Neural cell (in vitro differentiated cells): ENCODE measurements at regions not wholly inside any gene's neighbourhood (a gene's known extent, or its start where the extent isn't known, plus 50 kb on each side); places are given as distances from the start of the nearest gene placed in this dataset.
"Not testable (repeated sequence)": the region's sequence is repeated elsewhere in the genome, so short reads cannot be mapped to it uniquely, and the experiment has no call there.

Experiments used
- H2AFZ ChIP-seq: fragments of 200-600, 300-800 bp; sonication (generic), shearing (Covaris generic); 2 replicates; pipeline ENCODE4 v1.6.0; 2014; ENCODE audit warnings: low read depth, mild to moderate bottlenecking, antibody characterized with exemption, low read length, moderate library complexity
- H3F3A ChIP-seq: fragments of 200-600 bp; shearing (Covaris generic); 2 replicates; pipeline ENCODE4 v1.6.1; 2016; ENCODE audit warnings: mild to moderate bottlenecking, moderate library complexity, mixed read lengths, antibody characterized with exemption, low read length; ENCODE audit not compliant: insufficient read depth, poor library complexity, severe bottlenecking
- H3K27ac ChIP-seq: fragments of 200-600, 300-800 bp; sonication (generic), shearing (Covaris generic); 2 replicates; pipeline ENCODE4 v1.5.1; 2014; ENCODE audit warnings: mild to moderate bottlenecking, low read length, moderate library complexity
- H3K27me3 ChIP-seq: fragments of 300-800, 200-600 bp; sonication (generic), shearing (Covaris generic); 2 replicates; pipeline ENCODE4 v1.6.0; 2014; ENCODE audit warnings: mild to moderate bottlenecking, low read depth, low read length, moderate library complexity; ENCODE audit not compliant: insufficient read depth
- H3K36me3 ChIP-seq: fragments of 300-800, 200-600 bp; sonication (generic), shearing (Covaris generic); 2 replicates; pipeline ENCODE4 v1.5.1; 2014; ENCODE audit warnings: mild to moderate bottlenecking, antibody characterized with exemption, low read length, moderate library complexity; ENCODE audit not compliant: insufficient read depth
- H3K4me2 ChIP-seq: fragments of 300-800, 200-600 bp; sonication (generic), shearing (Covaris generic); 2 replicates; pipeline ENCODE4 v1.6.0; 2014; ENCODE audit warnings: mild to moderate bottlenecking, low read length
- H3K4me3 ChIP-seq: fragments of 300-800, 200-600 bp; sonication (generic), shearing (Covaris generic); 2 replicates; pipeline ENCODE4 v1.5.1; 2014; ENCODE audit warnings: mild to moderate bottlenecking, low read length, moderate library complexity
- H3K79me2 ChIP-seq: fragments of 200-600 bp; shearing (Covaris generic); replicated peaks from 2 replicates; pipeline ENCODE4 v1.6.0; 2014; ENCODE audit warnings: mild to moderate bottlenecking, low read length, moderate library complexity; ENCODE audit not compliant: insufficient read depth
- H3K9ac ChIP-seq: fragments of 300-800, 200-600 bp; sonication (generic), shearing (Covaris generic); 2 replicates; pipeline ENCODE4 v1.6.1; 2016; ENCODE audit warnings: mild to moderate bottlenecking, low read length, mixed read lengths
- H3K9me2 ChIP-seq: fragments of 200-600 bp; shearing (Covaris generic); 2 replicates; pipeline ENCODE4 v1.6.1; 2016; ENCODE audit warnings: mild to moderate bottlenecking, low read length, mixed read lengths; ENCODE audit not compliant: insufficient read depth
- H3K9me3 ChIP-seq: fragments of 200-600, 300-800 bp; sonication (generic), shearing (Covaris generic); 2 replicates; pipeline ENCODE4 v1.6.1; 2016; ENCODE audit warnings: mild to moderate bottlenecking, mixed run types, low read length, moderate library complexity, mixed read lengths
- H4K20me1 ChIP-seq: fragments of 200-600 bp; shearing (Covaris generic); 2 replicates; pipeline ENCODE4 v1.6.1; 2016; ENCODE audit warnings: mild to moderate bottlenecking, mixed run types; ENCODE audit not compliant: insufficient read depth
- CTCF ChIP-seq: fragments of 450-650 bp; IDR thresholded peaks from 2 replicates; pipeline ENCODE4 v1.5.1; 2014; ENCODE audit warnings: antibody characterized with exemption, mild to moderate bottlenecking, moderate library complexity; ENCODE audit not compliant: poor library complexity, severe bottlenecking
- EP300 ChIP-seq: fragments of 450-650 bp; conservative IDR thresholded peaks from 2 replicates; pipeline ENCODE4 v1.6.1; 2014; ENCODE audit warnings: antibody characterized with exemption, mild to moderate bottlenecking, moderate library complexity; ENCODE audit not compliant: poor library complexity, severe bottlenecking
- EZH2 ChIP-seq: fragments of 200-600, 300-800 bp; shearing (Covaris generic), sonication (generic); IDR thresholded peaks from 2 replicates; pipeline ENCODE4 v1.6.1; 2014; ENCODE audit warnings: antibody characterized with exemption, low read length, borderline replicate concordance, mild to moderate bottlenecking; ENCODE audit not compliant: insufficient read depth, poor library complexity, severe bottlenecking
- MXI1 ChIP-seq: fragments of 450-650 bp; conservative IDR thresholded peaks from 2 replicates; pipeline ENCODE4 v1.6.1; 2014; ENCODE audit warnings: antibody characterized with exemption, mild to moderate bottlenecking; ENCODE audit not compliant: poor library complexity, severe bottlenecking
- RAD21 ChIP-seq: fragments of 450-650 bp; conservative IDR thresholded peaks from 2 replicates; pipeline ENCODE4 v1.6.1; 2014; ENCODE audit warnings: antibody characterized with exemption, mild to moderate bottlenecking, moderate library complexity
- SMC3 ChIP-seq: fragments of 450-650 bp; conservative IDR thresholded peaks from 2 replicates; pipeline ENCODE4 v1.6.1; 2014; ENCODE audit warnings: antibody characterized with exemption, mild to moderate bottlenecking, moderate library complexity; ENCODE audit not compliant: poor library complexity

GRCh38 chr4:162853788-162854187, 312.9 kb downstream of the NAF1 start (continued):
- TF ChIP-seq EP300, result no peak

- Histone ChIP-seq H3K79me2 (no peaks in the 10 kb centered on the region), H3K4me3 (no peak overlapping the region), H4K20me1 (no peaks in the 10 kb centered on the region), H3K27me3 (no peaks in the 10 kb centered on the region), H3K9ac (no peak overlapping the region), H3K9me2 (no peaks in the 10 kb centered on the region), H3F3A (no peaks in the 10 kb centered on the region), H3K36me3 (no peaks in the 10 kb centered on the region), H3K27ac (no peak overlapping the region), H3K4me2 (no peak overlapping the region), H3K9me3 (no peaks in the 10 kb centered on the region), H2AFZ (no peak overlapping the region)
- TF ChIP-seq SMC3 (no peak), EZH2 (no peak), EP300 (no peak), MXI1 (no peak), CTCF (no peak)
Measured at GRCh38 chr4:162852642-162853041, 314.0 kb downstream of the NAF1 start.

- H3K79me2 ChIP-seq, H2AFZ ChIP-seq, H3K36me3 ChIP-seq, H4K20me1 ChIP-seq, H3F3A ChIP-seq, H3K4me3 ChIP-seq, H3K27me3 ChIP-seq, H3K27ac ChIP-seq, H3K4me2 ChIP-seq, H3K9me2 ChIP-seq, H3K9me3 ChIP-seq, H3K9ac ChIP-seq: not testable (repeated sequence)
Measured at GRCh38 chr4:162851241-162851758, 315.4 kb downstream of the NAF1 start.

GRCh38 chr4:162849937-162850336, 316.8 kb downstream of the NAF1 start:
- no peaks in the 10 kb centered on the region for H3K79me2 ChIP-seq
- no peak overlapping the region for H2AFZ ChIP-seq
- no peaks in the 10 kb centered on the region for H4K20me1 ChIP-seq
- TF ChIP-seq MXI1, result no peak
- no peak for TF ChIP-seq RAD21
- H3K9me2 ChIP-seq, result no peaks in the 10 kb centered on the region
- no peaks in the 10 kb centered on the region for H3K36me3 ChIP-seq
- no peak overlapping the region for H3K4me3 ChIP-seq
- no peaks in the 10 kb centered on the region for H3F3A ChIP-seq
- no peaks in the 10 kb centered on the region for H3K9me3 ChIP-seq
- no peaks in the 10 kb centered on the region for H3K27me3 ChIP-seq
- H3K4me2 ChIP-seq, result no peak overlapping the region
- no peak overlapping the region for H3K27ac ChIP-seq
- H3K9ac ChIP-seq, result no peak overlapping the region
